ENCODE measurements at regions not wholly inside any gene's neighbourhood (a gene's known extent, or its start where the extent isn't known, plus 50 kb on each side); places are given as distances from the start of the nearest gene placed in this dataset.

- no peak for TF ChIP-seq TAF1 (IDR thresholded peaks at IDR 0.05; ENCODE audit: low read depth, low read length)
- no peak for TF ChIP-seq POLR2AphosphoS5 (IDR thresholded peaks at IDR 0.05; ENCODE audit: low read depth, low read length)
- TF ChIP-seq POLR2A (IDR thresholded peaks at IDR 0.05; ENCODE audit: low read depth, low read length), result no peak
Measured at GRCh38 chr1:218983848-218984247, 189.8 kb upstream of the LYPLAL1 start.
